Adipocyte (in vitro differentiated cells): ENCODE measurements at regions not wholly inside any gene's neighbourhood (a gene's known extent, or its start where the extent isn't known, plus 50 kb on each side); places are given as distances from the start of the nearest gene placed in this dataset.

Experiments used
- DNase-seq: peaks from one replicate; pipeline ENCODE4 v3.0.0-alpha.2; 2015; ENCODE audit warnings: low read depth
- H3K27me3 ChIP-seq: replicated peaks from 2 replicates; pipeline ENCODE4 v1.7.0; 2013; ENCODE audit warnings: mild to moderate bottlenecking, low read length, moderate library complexity; ENCODE audit not compliant: control insufficient read depth, insufficient read depth
- H3K36me3 ChIP-seq: 2 replicates; pipeline ENCODE4 v1.7.0; 2013; ENCODE audit warnings: low read length, mild to moderate bottlenecking, moderate library complexity; ENCODE audit not compliant: control insufficient read depth, insufficient read depth, severe bottlenecking
- H3K4me1 ChIP-seq: 2 replicates; pipeline ENCODE4 v1.7.0; 2013; ENCODE audit warnings: mild to moderate bottlenecking, low read length, moderate library complexity; ENCODE audit not compliant: control insufficient read depth, insufficient read depth
- H3K4me3 ChIP-seq: 2 replicates; pipeline ENCODE4 v1.7.0; 2013; ENCODE audit warnings: mild to moderate bottlenecking, low read length, moderate library complexity
- H3K9ac ChIP-seq: 2 replicates; pipeline ENCODE4 v1.7.0; 2013; ENCODE audit warnings: mild to moderate bottlenecking, low read length, moderate library complexity
- H3K9me3 ChIP-seq: 2 replicates; pipeline ENCODE4 v1.7.0; 2013; ENCODE audit warnings: mild to moderate bottlenecking, low read length, moderate library complexity; ENCODE audit not compliant: control insufficient read depth

DNA sequence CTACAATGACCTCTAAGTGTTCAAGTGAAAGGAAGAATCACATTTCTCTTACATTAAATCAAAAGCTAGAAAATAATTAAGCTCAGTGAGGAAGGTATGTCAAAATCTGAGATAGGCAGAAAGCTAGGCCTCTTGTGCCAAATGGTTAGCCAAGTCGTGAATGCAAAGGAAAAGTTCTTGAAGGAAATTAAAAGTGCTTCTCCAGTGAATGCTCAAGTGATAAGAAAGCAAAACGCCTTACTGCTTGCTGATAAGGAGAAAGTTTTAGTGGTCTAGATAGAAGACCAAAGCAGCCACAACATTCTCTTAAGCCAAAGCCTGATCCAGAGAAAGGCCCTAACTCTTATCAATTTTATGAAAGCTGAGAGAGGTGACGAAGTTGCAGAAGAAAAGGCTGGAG, 932.3 kb upstream of the ACVR2A start:
- Histone ChIP-seq H3K27me3 (no peaks in the 10 kb centered on the region), H3K9ac (no peak overlapping the region), H3K9me3 (no peaks in the 10 kb centered on the region), H3K4me3 (no peak overlapping the region), H3K36me3 (no peaks in the 10 kb centered on the region), H3K4me1 (peaks cover 2% of the 10 kb centered on the region)
- DNase-seq = no peak

DNA sequence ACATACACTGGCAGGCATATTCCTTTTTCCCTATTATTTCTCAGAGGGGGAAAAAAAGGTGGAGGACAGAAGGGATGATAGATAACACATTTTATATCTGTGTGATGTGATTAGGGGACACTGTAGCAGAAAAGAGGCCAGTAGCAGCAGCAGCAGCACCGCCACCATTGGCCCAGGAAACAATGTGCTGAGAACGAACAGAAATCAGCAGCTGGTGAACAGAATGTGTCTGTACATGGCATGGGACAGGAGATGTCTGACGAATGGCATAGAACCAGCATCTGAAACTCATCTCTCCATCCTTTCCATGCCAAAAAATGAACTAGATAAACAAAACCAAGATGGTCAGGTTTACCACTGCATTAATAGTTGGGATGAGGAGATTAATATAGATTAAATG, 936.1 kb upstream of the ACVR2A start:
- H3K9me3 ChIP-seq = no peaks in the 10 kb centered on the region
- no peak overlapping the region for H3K9ac ChIP-seq
- DNase-seq = no peak
- no peaks in the 10 kb centered on the region for H3K36me3 ChIP-seq
- no peak overlapping the region for H3K4me3 ChIP-seq
- no peaks in the 10 kb centered on the region for H3K4me1 ChIP-seq
- no peaks in the 10 kb centered on the region for H3K27me3 ChIP-seq

DNA sequence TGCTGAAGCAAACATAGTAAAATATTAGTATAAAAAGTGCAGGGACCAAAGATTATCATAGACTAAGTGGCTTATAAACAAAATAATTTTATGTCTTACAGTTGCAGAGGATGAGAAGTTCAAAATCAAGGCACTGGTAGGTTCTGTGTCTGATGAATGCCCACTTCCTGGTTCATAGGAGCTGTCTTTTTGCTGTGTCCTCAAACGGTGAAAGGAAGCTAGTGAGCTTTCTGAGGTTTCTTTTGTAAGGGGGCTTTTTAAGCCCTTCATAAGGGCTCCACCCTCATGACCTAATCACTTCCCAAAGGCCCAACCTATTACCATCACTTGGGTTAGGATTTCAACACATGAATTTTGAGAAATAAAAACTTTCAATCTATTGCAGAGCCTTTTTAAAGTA, 946.7 kb upstream of the ACVR2A start:
- peaks cover 13% of the 10 kb centered on the region for H3K4me1 ChIP-seq
- no peaks in the 10 kb centered on the region for H3K9me3 ChIP-seq
- H3K4me3 ChIP-seq = no peak overlapping the region
- H3K36me3 ChIP-seq = no peaks in the 10 kb centered on the region
- H3K9ac ChIP-seq = no peak overlapping the region
- DNase-seq = no peak
- no peaks in the 10 kb centered on the region for H3K27me3 ChIP-seq

DNA sequence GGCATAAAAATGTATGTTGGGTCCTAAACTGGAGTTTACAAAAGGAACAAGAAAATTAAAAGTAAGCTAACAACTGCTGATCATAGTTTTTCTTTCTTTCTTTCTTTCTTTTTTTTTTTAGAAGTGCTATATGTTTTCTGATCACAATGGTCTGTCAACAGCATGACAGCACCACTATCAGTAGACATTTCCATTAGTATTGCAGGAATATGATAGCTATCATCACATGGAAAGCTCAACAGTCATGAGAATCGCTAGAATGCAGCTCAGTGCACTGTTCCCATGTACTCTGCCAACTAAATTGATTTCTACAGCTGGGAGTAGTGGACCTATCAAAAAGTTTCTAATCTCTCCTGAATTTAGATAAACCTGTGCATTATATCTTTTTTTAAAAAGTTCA, 950.3 kb upstream of the ACVR2A start:
- no peaks in the 10 kb centered on the region for H3K27me3 ChIP-seq

DNA sequence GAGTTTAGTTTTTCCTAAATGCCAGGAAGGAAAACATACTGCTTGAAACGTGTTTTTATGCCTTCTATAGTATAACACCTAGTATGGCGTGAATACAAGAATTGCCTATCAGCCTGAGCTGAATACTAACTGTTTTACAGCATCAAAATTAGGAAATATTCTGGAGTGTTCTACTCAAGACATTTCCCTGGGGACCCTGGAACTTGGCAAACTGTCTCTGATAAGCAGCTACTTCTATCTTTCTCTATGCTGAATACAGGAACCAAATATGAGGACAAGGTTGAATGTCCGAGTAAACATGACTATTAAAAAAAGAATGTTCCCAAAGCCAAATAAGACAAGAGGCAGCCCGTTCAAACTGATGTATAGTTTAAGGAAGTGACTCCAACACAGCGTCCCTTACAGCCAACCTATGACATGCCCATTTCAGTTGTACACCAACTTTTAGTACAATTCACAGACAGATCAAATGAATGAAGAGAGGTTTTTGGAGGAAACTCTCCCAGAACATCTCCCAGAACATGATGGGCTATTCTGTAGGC, 951.3 kb upstream of the ACVR2A start:
- H3K4me1 ChIP-seq = peaks cover 17% of the 10 kb centered on the region
- DNase-seq = no peak
- peak overlapping the region; percentile 32 for H3K4me3 ChIP-seq
- H3K9me3 ChIP-seq = no peaks in the 10 kb centered on the region
- H3K9ac ChIP-seq = no peak overlapping the region
- H3K36me3 ChIP-seq = no peaks in the 10 kb centered on the region
- no peaks in the 10 kb centered on the region for H3K27me3 ChIP-seq

More for the DNA sequence above, 950.3 kb upstream of the ACVR2A start:
- DNase-seq = no peak
- Histone ChIP-seq H3K9ac (no peak overlapping the region), H3K9me3 (no peaks in the 10 kb centered on the region), H3K4me3 (no peak overlapping the region), H3K4me1 (peaks cover 17% of the 10 kb centered on the region), H3K36me3 (no peaks in the 10 kb centered on the region)

DNA sequence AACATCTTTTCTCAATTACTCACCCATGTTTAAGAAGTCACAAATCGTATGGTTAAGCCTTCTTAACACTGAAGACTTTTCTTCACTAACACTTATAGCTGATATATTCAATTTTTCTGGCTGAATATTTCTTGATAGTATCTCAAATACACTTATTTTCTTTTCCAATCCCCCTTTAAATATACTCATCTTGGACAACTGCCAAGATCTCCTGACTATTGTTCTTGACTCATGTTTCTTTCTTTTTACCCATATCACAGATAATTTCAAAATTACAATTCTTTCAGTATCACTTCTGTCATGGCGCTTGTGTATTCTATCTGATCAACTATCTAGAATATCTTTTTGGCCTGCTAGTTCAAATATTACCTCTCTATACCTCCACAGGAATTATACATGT, 954.3 kb upstream of the ACVR2A start:
- no peaks in the 10 kb centered on the region for H3K27me3 ChIP-seq
- no peak overlapping the region for H3K4me3 ChIP-seq
- H3K9me3 ChIP-seq = no peaks in the 10 kb centered on the region
- H3K9ac ChIP-seq = no peak overlapping the region
- no peaks in the 10 kb centered on the region for H3K36me3 ChIP-seq
- no peak for DNase-seq
- H3K4me1 ChIP-seq = peaks cover 17% of the 10 kb centered on the region

DNA sequence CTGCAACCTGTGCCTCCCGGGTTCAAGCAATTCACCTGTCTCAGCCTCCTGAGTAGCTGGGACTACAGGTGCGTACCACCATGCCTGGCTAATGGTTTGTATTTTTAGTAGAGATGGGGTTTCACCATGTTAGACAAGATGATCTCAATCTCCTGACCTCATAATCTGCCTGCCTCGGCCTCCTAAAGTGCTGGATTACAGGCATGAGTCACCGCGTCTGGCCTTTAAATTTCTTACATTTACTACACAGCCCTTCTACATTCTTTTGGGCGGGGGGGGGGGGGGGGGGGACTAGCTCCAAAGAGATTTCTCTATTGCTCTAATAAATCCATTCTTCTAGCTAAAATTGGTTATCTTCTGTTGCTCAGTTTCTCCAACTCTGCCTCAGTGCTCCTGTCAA, 964.9 kb upstream of the ACVR2A start:
- H3K36me3 ChIP-seq = no peaks in the 10 kb centered on the region
- no peak overlapping the region for H3K9ac ChIP-seq
- DNase-seq = no peak
- no peak overlapping the region for H3K4me3 ChIP-seq
- H3K27me3 ChIP-seq = no peaks in the 10 kb centered on the region
- H3K9me3 ChIP-seq = no peaks in the 10 kb centered on the region
- H3K4me1 ChIP-seq = peaks cover 4% of the 10 kb centered on the region

DNA sequence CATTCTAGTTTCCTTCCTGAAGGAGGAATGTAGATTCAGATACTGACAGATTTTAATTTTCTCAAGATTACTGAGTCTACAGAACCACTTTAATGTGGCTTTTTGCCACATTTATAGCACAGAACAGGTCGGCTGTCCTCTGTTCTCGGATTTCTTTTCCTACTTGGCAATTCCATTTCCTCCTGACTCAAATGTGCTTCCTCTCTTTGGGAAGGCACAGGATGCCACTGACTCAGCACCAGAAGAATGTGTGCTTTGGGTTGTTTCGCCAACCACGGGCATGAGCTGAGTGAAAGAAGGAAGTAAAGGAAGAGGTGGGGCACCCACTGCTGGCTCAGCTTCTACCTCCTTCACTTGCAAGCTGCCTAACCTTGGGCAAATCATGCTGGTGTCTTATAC, 970.6 kb upstream of the ACVR2A start:
- H3K27me3 ChIP-seq = no peaks in the 10 kb centered on the region
- H3K4me3 ChIP-seq = no peak overlapping the region
- H3K9ac ChIP-seq = no peak overlapping the region
- no peaks in the 10 kb centered on the region for H3K4me1 ChIP-seq
- peak; percentile 0 for DNase-seq
- no peaks in the 10 kb centered on the region for H3K9me3 ChIP-seq
- H3K36me3 ChIP-seq = no peaks in the 10 kb centered on the region

DNA sequence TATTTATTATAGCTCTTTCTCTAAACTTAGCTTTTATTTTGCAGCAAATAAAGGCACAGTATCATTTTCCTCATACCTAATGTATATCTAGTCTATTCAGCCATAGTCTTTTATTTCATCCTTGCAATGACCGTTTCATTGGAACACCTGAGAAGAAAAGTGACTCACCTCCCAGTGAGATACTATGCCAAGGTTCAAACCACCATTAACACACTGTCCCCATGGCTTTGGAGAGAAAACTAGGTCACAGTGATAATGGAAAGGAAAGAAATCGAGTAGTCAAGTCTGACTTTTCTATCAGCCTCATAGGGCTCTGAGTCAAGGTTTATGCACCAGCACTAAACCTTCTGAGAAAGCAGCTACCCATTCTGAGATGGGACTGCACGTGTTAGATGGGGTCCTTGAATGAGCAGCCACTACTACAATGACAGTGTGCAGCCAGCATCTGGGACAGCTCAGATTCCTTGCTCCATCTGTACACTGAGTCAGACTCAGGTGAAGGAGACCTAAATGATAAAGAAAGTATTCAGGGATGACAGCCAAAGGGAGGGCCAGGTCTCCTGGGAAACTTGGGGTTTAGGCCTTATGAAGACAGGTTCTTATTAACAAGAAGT, 971.1 kb upstream of the ACVR2A start:
- H3K27me3 ChIP-seq = no peaks in the 10 kb centered on the region
- H3K4me3 ChIP-seq = no peak overlapping the region
- no peaks in the 10 kb centered on the region for H3K4me1 ChIP-seq
- H3K9ac ChIP-seq = no peak overlapping the region
- no peak for DNase-seq
- H3K9me3 ChIP-seq = no peaks in the 10 kb centered on the region
- no peaks in the 10 kb centered on the region for H3K36me3 ChIP-seq

DNA sequence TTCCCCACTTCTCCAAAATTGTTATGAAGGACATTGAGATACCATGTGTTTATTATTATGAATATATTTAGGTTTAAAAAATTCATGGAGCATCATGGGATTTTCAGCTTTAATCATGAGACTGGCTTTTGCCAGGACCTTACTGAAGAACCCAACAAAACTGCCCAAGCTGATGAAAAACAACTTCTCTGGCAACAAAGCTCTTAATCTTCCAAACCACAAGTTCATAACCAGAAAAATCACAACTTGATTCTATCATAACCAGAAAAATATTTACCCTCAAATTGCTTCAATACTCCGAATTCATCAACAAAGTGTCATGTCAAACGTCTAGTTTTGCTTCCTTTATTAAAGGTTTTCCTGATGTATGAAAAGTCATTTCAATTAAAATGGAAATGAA, 971.8 kb upstream of the ACVR2A start:
- Histone ChIP-seq H3K9me3 (no peaks in the 10 kb centered on the region), H3K27me3 (no peaks in the 10 kb centered on the region), H3K4me3 (no peak overlapping the region), H3K36me3 (no peaks in the 10 kb centered on the region), H3K4me1 (no peaks in the 10 kb centered on the region), H3K9ac (no peak overlapping the region)
- no peak for DNase-seq

DNA sequence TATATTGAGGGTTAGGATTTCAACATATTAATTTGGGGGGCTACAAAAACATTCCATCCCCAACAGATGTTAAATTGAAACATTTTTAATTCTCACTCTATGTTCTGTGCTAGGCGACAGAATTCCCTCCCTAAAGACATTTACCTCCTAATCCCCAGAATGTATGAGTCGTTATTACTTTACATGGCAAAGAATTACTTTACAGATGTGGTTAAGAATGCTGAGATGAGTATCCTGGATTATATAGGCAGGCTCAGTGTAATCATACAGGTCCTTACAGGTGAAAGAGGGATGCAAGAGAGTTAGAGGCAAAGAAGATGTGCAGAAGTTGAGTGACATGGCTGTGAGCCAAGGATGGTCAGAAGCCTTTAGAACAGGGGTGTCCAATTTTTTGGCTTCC, 974.1 kb upstream of the ACVR2A start:
- H3K4me1 ChIP-seq = no peaks in the 10 kb centered on the region
- H3K4me3 ChIP-seq = no peak overlapping the region
- H3K27me3 ChIP-seq = no peaks in the 10 kb centered on the region
- no peaks in the 10 kb centered on the region for H3K36me3 ChIP-seq
- no peaks in the 10 kb centered on the region for H3K9me3 ChIP-seq
- DNase-seq = no peak
- H3K9ac ChIP-seq = no peak overlapping the region

DNA sequence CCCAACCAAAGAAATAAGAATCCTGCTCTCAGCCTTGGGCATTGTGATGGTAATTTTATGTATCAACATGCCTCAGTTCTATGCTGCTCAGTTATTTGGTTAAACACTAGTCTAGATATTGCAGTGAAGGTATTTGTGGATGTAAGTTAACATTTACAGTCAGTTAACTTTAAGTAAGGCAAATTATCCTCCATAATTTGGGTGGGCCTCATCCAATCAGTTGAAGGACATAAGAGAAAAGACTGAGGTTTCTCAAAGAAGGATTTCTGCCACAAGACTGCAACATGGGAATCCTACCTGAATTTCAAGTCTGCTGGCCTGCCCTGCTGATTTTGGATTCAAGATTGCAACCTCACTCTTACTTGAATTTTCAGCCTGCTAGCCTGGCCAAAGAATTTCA, 975.5 kb upstream of the ACVR2A start:
- Histone ChIP-seq H3K9ac (no peak overlapping the region), H3K4me1 (no peaks in the 10 kb centered on the region), H3K9me3 (no peaks in the 10 kb centered on the region), H3K4me3 (no peak overlapping the region), H3K27me3 (no peaks in the 10 kb centered on the region), H3K36me3 (no peaks in the 10 kb centered on the region)
- DNase-seq = no peak
